Femur (tissue), 1 donor: ENCODE measurements at regions not wholly inside any gene's neighbourhood (a gene's known extent, or its start where the extent isn't known, plus 50 kb on each side); places are given as distances from the start of the nearest gene placed in this dataset.

Experiments
- DNase-seq: peaks from one replicate; pipeline ENCODE4 v3.0.0-alpha.2; 2017

- peak; percentile 71 for DNase-seq
Observed at GRCh38 chr9:86794391-86795046, 152.8 kb downstream of the GAS1 start.

GRCh38 chr9:86792136-86792535 is 155.2 kb downstream of the GAS1 start:
- DNase-seq: no peak

- DNase-seq: no peak
Observed at GRCh38 chr9:86790805-86791204, 156.5 kb downstream of the GAS1 start.

GRCh38 chr9:86788456-86788855 is 158.8 kb downstream of the GAS1 start:
- no peak for DNase-seq

GRCh38 chr9:86783884-86784283 is 163.4 kb downstream of the GAS1 start:
- DNase-seq: no peak

GRCh38 chr9:86782831-86783230 is 164.5 kb downstream of the GAS1 start:
- DNase-seq: no peak

GRCh38 chr9:86778761-86779160 is 168.5 kb downstream of the GAS1 start:
- DNase-seq: no peak

- DNase-seq: no peak
Observed at GRCh38 chr9:86775718-86776117, 171.6 kb downstream of the GAS1 start.

- no peak for DNase-seq
Observed at GRCh38 chr9:86774116-86774515, 173.2 kb downstream of the GAS1 start.

GRCh38 chr9:86773422-86773945 is 173.8 kb downstream of the GAS1 start:
- DNase-seq: no peak

GRCh38 chr9:86772635-86772993 is 174.7 kb downstream of the GAS1 start:
- DNase-seq: peak; percentile 72

GRCh38 chr9:86771941-86772634 is 175.2 kb downstream of the GAS1 start:
- peak; percentile 50 for DNase-seq

- no peak for DNase-seq
Observed at GRCh38 chr9:86771420-86771819, 175.9 kb downstream of the GAS1 start.

GRCh38 chr9:86768709-86769108 is 178.6 kb downstream of the GAS1 start:
- no peak for DNase-seq

GRCh38 chr9:86768020-86768419 is 179.3 kb downstream of the GAS1 start:
- no peak for DNase-seq

GRCh38 chr9:86767373-86767772 is 179.9 kb downstream of the GAS1 start:
- DNase-seq: no peak

- DNase-seq: no peak
Observed at GRCh38 chr9:86766912-86767311, 180.4 kb downstream of the GAS1 start.

GRCh38 chr9:86766511-86766910 is 180.8 kb downstream of the GAS1 start:
- DNase-seq: no peak

- no peak for DNase-seq
Observed at GRCh38 chr9:86765746-86766430, 181.4 kb downstream of the GAS1 start.

GRCh38 chr9:86764671-86765343 is 182.5 kb downstream of the GAS1 start:
- no peak for DNase-seq

- DNase-seq: no peak
Observed at GRCh38 chr9:86764221-86764624, 183.1 kb downstream of the GAS1 start.

GRCh38 chr9:86763791-86764190 is 183.5 kb downstream of the GAS1 start:
- no peak for DNase-seq

- DNase-seq: no peak
Observed at GRCh38 chr9:86757382-86757720, 190.0 kb downstream of the GAS1 start.
